ENCODE measurements at regions not wholly inside any gene's neighbourhood (a gene's known extent, or its start where the extent isn't known, plus 50 kb on each side); places are given as distances from the start of the nearest gene placed in this dataset.

GRCh38 chr3:194814878-194815357, 129.2 kb downstream of the FAM43A start:
- Histone ChIP-seq H2AFZ (ENCODE audit: low read length) (peak overlapping the region; percentile 30), H3K27me3 (ENCODE audit: insufficient read depth, low read length) (peaks cover 32% of the 10 kb centered on the region), H3K36me3 (ENCODE audit: insufficient read depth, low read length) (no peaks in the 10 kb centered on the region), H3K27ac (ENCODE audit: low read depth, low read length) (no peak overlapping the region), H4K20me1 (ENCODE audit: insufficient read depth, low read length) (no peaks in the 10 kb centered on the region), H3K9me3 (ENCODE audit: low read depth, low read length) (no peaks in the 10 kb centered on the region), H3K4me2 (ENCODE audit: insufficient read depth, low read length) (no peak overlapping the region), H3K4me3 (ENCODE audit: insufficient read depth, low read length) (no peak overlapping the region), H3K4me1 (ENCODE audit: insufficient read depth, low read length) (no peaks in the 10 kb centered on the region), H3K79me2 (ENCODE audit: insufficient read depth, low read length) (no peaks in the 10 kb centered on the region)
- TF ChIP-seq CTCF (IDR thresholded peaks at IDR 0.05; ENCODE audit: extremely low read depth, low read depth, low read length): no peak
- DNase-seq (ENCODE audit: insufficient read length, low spot score, missing footprints): no peak

GRCh38 chr3:194816748-194817591, 131.3 kb downstream of the FAM43A start:
- DNase-seq (ENCODE audit: insufficient read length, low spot score, missing footprints): no peak
- H3K27me3 ChIP-seq (ENCODE audit: insufficient read depth, low read length): peaks cover 39% of the 10 kb centered on the region
- no peaks in the 10 kb centered on the region for H4K20me1 ChIP-seq (ENCODE audit: insufficient read depth, low read length)
- no peak overlapping the region for H3K4me2 ChIP-seq (ENCODE audit: insufficient read depth, low read length)
- no peaks in the 10 kb centered on the region for H3K36me3 ChIP-seq (ENCODE audit: insufficient read depth, low read length)
- no peaks in the 10 kb centered on the region for H3K79me2 ChIP-seq (ENCODE audit: insufficient read depth, low read length)
- H3K27ac ChIP-seq (ENCODE audit: low read depth, low read length): no peak overlapping the region
- H3K4me1 ChIP-seq (ENCODE audit: insufficient read depth, low read length): no peaks in the 10 kb centered on the region
- H3K9me3 ChIP-seq (ENCODE audit: low read depth, low read length): no peaks in the 10 kb centered on the region
- no peak for TF ChIP-seq CTCF (IDR thresholded peaks at IDR 0.05; ENCODE audit: extremely low read depth, low read depth, low read length)
- H3K4me3 ChIP-seq (ENCODE audit: insufficient read depth, low read length): no peak overlapping the region
- no peak overlapping the region for H2AFZ ChIP-seq (ENCODE audit: low read length)

GRCh38 chr3:194817592-194817930, 131.9 kb downstream of the FAM43A start:
- H3K27ac ChIP-seq (ENCODE audit: low read depth, low read length): no peak overlapping the region
- no peak for DNase-seq (ENCODE audit: insufficient read length, low spot score, missing footprints)
- no peak for TF ChIP-seq CTCF (IDR thresholded peaks at IDR 0.05; ENCODE audit: extremely low read depth, low read depth, low read length)
- no peak overlapping the region for H3K4me2 ChIP-seq (ENCODE audit: insufficient read depth, low read length)
- H3K9me3 ChIP-seq (ENCODE audit: low read depth, low read length): no peaks in the 10 kb centered on the region
- no peaks in the 10 kb centered on the region for H4K20me1 ChIP-seq (ENCODE audit: insufficient read depth, low read length)
- peaks cover 39% of the 10 kb centered on the region for H3K27me3 ChIP-seq (ENCODE audit: insufficient read depth, low read length)
- H3K36me3 ChIP-seq (ENCODE audit: insufficient read depth, low read length): no peaks in the 10 kb centered on the region
- no peaks in the 10 kb centered on the region for H3K79me2 ChIP-seq (ENCODE audit: insufficient read depth, low read length)
- H3K4me3 ChIP-seq (ENCODE audit: insufficient read depth, low read length): no peak overlapping the region
- no peak overlapping the region for H2AFZ ChIP-seq (ENCODE audit: low read length)
- H3K4me1 ChIP-seq (ENCODE audit: insufficient read depth, low read length): no peaks in the 10 kb centered on the region

GRCh38 chr3:194817936-194818335, 132.3 kb downstream of the FAM43A start:
- no peaks in the 10 kb centered on the region for H4K20me1 ChIP-seq (ENCODE audit: insufficient read depth, low read length)
- H3K36me3 ChIP-seq (ENCODE audit: insufficient read depth, low read length): no peaks in the 10 kb centered on the region
- no peak for TF ChIP-seq CTCF (IDR thresholded peaks at IDR 0.05; ENCODE audit: extremely low read depth, low read depth, low read length)
- H3K27me3 ChIP-seq (ENCODE audit: insufficient read depth, low read length): peaks cover 39% of the 10 kb centered on the region
- H3K4me2 ChIP-seq (ENCODE audit: insufficient read depth, low read length): no peak overlapping the region
- H3K9me3 ChIP-seq (ENCODE audit: low read depth, low read length): no peaks in the 10 kb centered on the region
- H3K79me2 ChIP-seq (ENCODE audit: insufficient read depth, low read length): no peaks in the 10 kb centered on the region
- no peak overlapping the region for H3K27ac ChIP-seq (ENCODE audit: low read depth, low read length)
- no peak for DNase-seq (ENCODE audit: insufficient read length, low spot score, missing footprints)
- no peak overlapping the region for H3K4me3 ChIP-seq (ENCODE audit: insufficient read depth, low read length)
- no peak overlapping the region for H2AFZ ChIP-seq (ENCODE audit: low read length)
- no peaks in the 10 kb centered on the region for H3K4me1 ChIP-seq (ENCODE audit: insufficient read depth, low read length)
